ENCODE measurements at regions not wholly inside any gene's neighbourhood (a gene's known extent, or its start where the extent isn't known, plus 50 kb on each side); places are given as distances from the start of the nearest gene placed in this dataset.
"Not testable (repeated sequence)": the region's sequence is repeated elsewhere in the genome, so short reads cannot be mapped to it uniquely, and the experiment has no call there.

DNA sequence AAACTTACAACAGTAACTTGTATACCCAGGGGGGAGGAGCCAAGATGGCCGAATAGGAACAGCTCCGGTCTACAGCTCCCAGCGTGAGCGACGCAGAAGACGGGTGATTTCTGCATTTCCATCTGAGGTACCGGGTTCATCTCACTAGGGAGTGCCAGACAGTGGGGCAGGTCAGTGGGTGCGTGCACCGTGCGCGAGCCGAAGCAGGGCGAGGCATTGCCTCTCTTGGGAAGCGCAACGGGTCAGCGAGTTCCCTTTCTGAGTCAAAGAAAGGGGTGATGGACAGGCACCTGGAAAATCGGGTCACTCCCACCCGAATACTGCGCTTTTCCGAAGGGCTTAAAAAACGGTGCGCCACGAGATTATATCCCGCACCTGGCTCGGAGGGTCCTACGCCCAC is 278.8 kb downstream of the FAM47B start:
- in situ Hi-C loops (cut with MboI; ENCODE audit: low sequenced_read_pairs); H3K9me3 ChIP-seq; H3K36me3 ChIP-seq (replicated peaks); H3K4me3 ChIP-seq; H3K4me1 ChIP-seq; DNase-seq (ENCODE audit: low spot score in 2 of 2); H3K27me3 ChIP-seq (ENCODE audit: low read depth): not testable (repeated sequence)

- no peaks in the 10 kb centered on the region for H3K9me3 ChIP-seq
- no peaks in the 10 kb centered on the region for H3K36me3 ChIP-seq (replicated peaks)
- H3K27me3 ChIP-seq (ENCODE audit: low read depth): no peaks in the 10 kb centered on the region
- in situ Hi-C loops (cut with MboI; ENCODE audit: low sequenced_read_pairs): no loop called here
- no peaks in the 10 kb centered on the region for H3K4me1 ChIP-seq
- no peak overlapping the region for H3K4me3 ChIP-seq
- no peak for DNase-seq (ENCODE audit: low spot score in 2 of 2)
Measured at GRCh38 chrX:35244088-35244741, 301.6 kb downstream of the FAM47B start.

DNA sequence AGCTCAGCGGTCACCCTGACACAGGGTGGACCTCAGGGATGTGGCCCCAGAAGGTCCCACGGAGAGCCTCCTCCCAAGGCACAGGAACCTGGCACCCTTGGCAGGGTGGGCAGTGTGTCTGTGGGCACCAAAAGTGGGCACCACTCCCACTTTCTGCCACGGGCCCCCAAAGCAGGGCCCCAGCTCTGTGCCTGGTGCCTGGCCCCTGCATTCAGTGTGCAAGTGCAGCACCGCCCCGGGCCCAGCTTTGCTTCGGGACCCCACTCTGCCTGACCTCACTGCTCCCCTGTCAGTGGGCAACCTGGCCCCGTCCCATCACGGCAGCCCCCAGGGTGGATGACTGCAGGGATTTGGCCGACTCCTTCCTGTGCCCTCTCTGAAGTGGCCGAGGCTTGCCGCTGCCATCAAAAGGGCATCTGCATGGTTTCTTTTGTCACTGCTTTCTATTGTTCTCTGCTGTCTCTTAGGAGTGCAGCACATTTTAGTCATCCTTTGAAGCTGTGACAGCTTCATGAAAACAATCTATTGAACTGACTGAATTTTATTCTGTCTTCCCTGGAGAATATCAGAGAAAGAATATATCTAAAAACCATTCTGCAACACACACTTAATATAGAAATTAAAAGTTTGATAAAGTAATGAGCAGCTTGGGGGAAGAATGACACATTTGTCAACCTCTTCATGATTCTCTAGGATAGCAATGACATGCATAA is 302.4 kb downstream of the FAM47B start:
- H3K27me3 ChIP-seq (ENCODE audit: low read depth): no peaks in the 10 kb centered on the region
- no peaks in the 10 kb centered on the region for H3K36me3 ChIP-seq (replicated peaks)
- no peaks in the 10 kb centered on the region for H3K4me1 ChIP-seq
- H3K4me3 ChIP-seq: no peak overlapping the region
- in situ Hi-C loops (cut with MboI; ENCODE audit: low sequenced_read_pairs): no loop called here
- DNase-seq (ENCODE audit: low spot score in 2 of 2): no peak
- H3K9me3 ChIP-seq: no peaks in the 10 kb centered on the region; the same call in 1 of the 2 replicates

- no peak for DNase-seq (ENCODE audit: low spot score in 2 of 2)
- no peaks in the 10 kb centered on the region for H3K27me3 ChIP-seq (ENCODE audit: low read depth)
- no peaks in the 10 kb centered on the region; the same call in 1 of the 2 replicates for H3K9me3 ChIP-seq
- no peaks in the 10 kb centered on the region for H3K4me1 ChIP-seq
- no peaks in the 10 kb centered on the region for H3K36me3 ChIP-seq (replicated peaks)
- in situ Hi-C loops (cut with MboI; ENCODE audit: low sequenced_read_pairs): no loop called here
- H3K4me3 ChIP-seq: no peak overlapping the region
Measured at GRCh38 chrX:35251226-35251625, 308.6 kb downstream of the FAM47B start.

- in situ Hi-C loops (cut with MboI; ENCODE audit: low sequenced_read_pairs): no loop called here
- H3K36me3 ChIP-seq (replicated peaks): no peaks in the 10 kb centered on the region
- no peak for DNase-seq (ENCODE audit: low spot score in 2 of 2)
- no peaks in the 10 kb centered on the region for H3K27me3 ChIP-seq (ENCODE audit: low read depth)
- H3K4me1 ChIP-seq: no peaks in the 10 kb centered on the region
- H3K9me3 ChIP-seq: no peaks in the 10 kb centered on the region
- H3K4me3 ChIP-seq: no peak overlapping the region
Measured at GRCh38 chrX:35276115-35276514, 333.5 kb downstream of the FAM47B start.

- Histone ChIP-seq H3K4me1 (no peaks in the 10 kb centered on the region), H3K4me3 (no peak overlapping the region), H3K9me3 (no peaks in the 10 kb centered on the region), H3K36me3 (replicated peaks) (no peaks in the 10 kb centered on the region), H3K27me3 (ENCODE audit: low read depth) (no peaks in the 10 kb centered on the region)
- DNase-seq (ENCODE audit: low spot score in 2 of 2): no peak
- in situ Hi-C loops (cut with MboI; ENCODE audit: low sequenced_read_pairs): no loop called here
Measured at GRCh38 chrX:35285289-35285962, 342.8 kb downstream of the FAM47B start.

DNA sequence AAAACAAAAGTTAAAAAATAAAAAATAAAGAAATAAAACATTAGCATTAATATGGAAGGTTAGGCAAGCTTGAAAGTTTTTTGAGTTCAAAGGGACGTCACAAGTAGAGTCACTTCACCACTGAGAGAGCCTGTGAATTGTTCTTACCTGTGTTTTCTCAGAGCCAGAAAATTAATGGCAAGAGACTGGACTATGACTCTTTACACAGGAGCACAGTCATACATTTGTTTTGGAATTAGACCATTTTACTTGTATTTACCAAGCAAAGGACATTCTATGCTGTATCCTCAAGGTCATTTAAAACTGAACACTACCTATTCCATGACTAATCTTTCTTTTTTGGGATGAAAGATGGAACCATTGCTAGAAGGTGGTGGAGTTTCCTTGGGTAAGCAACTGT is 346.1 kb downstream of the FAM47B start:
- Histone ChIP-seq H3K27me3 (ENCODE audit: low read depth) (no peaks in the 10 kb centered on the region), H3K4me1 (no peaks in the 10 kb centered on the region), H3K36me3 (replicated peaks) (no peaks in the 10 kb centered on the region), H3K4me3 (no peak overlapping the region), H3K9me3 (no peaks in the 10 kb centered on the region)
- in situ Hi-C loops (cut with MboI; ENCODE audit: low sequenced_read_pairs): no loop called here
- DNase-seq (ENCODE audit: low spot score in 2 of 2): no peak

GRCh38 chrX:35289952-35290351 is 347.4 kb downstream of the FAM47B start:
- H3K4me1 ChIP-seq: no peaks in the 10 kb centered on the region
- H3K27me3 ChIP-seq (ENCODE audit: low read depth): no peaks in the 10 kb centered on the region
- H3K4me3 ChIP-seq: no peak overlapping the region
- DNase-seq (ENCODE audit: low spot score in 2 of 2): no peak
- H3K36me3 ChIP-seq (replicated peaks): no peaks in the 10 kb centered on the region
- H3K9me3 ChIP-seq: no peaks in the 10 kb centered on the region
- in situ Hi-C loops (cut with MboI; ENCODE audit: low sequenced_read_pairs): no loop called here

DNA sequence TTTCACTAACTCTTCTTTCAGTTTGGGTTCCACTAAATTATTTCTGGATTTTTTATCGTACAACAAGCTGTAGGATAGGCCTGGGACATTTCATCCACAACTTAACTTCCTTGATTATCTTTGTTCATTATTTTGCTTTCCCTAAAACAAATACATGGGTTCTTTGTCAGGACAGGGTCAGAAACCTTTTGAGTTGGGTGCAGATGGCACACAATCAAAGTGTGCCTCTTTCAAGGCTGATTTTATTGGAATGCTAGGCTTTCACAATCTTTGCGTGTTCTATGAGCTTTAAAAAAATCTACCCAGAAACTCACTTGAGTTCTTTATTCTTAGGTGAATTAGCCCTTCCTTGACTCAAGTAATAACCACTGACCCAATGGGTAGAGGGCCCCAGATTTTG is 348.4 kb downstream of the FAM47B start:
- in situ Hi-C loops (cut with MboI; ENCODE audit: low sequenced_read_pairs): no loop called here
- no peak overlapping the region for H3K4me3 ChIP-seq
- no peak for DNase-seq (ENCODE audit: low spot score in 2 of 2)
- H3K36me3 ChIP-seq (replicated peaks): no peaks in the 10 kb centered on the region
- H3K27me3 ChIP-seq (ENCODE audit: low read depth): no peaks in the 10 kb centered on the region
- H3K4me1 ChIP-seq: no peaks in the 10 kb centered on the region
- no peaks in the 10 kb centered on the region for H3K9me3 ChIP-seq

- DNase-seq (ENCODE audit: low spot score in 2 of 2): no peak
- Histone ChIP-seq H3K4me3 (no peak overlapping the region), H3K27me3 (ENCODE audit: low read depth) (no peaks in the 10 kb centered on the region), H3K36me3 (replicated peaks) (no peaks in the 10 kb centered on the region), H3K4me1 (no peaks in the 10 kb centered on the region), H3K9me3 (no peaks in the 10 kb centered on the region)
- in situ Hi-C loops (cut with MboI; ENCODE audit: low sequenced_read_pairs): no loop called here
Measured at GRCh38 chrX:35292522-35292921, 349.9 kb downstream of the FAM47B start.

DNA sequence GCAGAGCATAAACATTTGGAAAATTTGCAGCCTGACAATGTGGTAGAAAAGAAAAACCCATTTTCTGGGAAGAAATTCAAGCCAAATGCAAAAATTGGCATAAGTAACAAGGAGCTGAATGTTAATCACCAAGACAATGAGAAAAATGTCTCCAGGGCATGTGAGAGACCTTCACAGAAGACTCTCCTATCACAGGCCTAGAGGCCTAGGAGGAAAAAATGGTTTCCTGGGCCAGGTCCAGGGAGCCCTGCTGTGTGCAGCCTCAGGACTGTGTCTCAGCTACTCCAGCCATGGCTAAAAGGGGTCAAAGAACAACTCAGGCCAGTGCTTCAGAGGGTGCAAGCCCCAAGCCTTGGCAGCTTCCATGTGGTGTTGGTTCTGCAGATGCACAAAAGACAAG is 362.4 kb downstream of the FAM47B start:
- H3K27me3 ChIP-seq (ENCODE audit: low read depth); H3K4me3 ChIP-seq; DNase-seq (ENCODE audit: low spot score in 2 of 2); H3K9me3 ChIP-seq; in situ Hi-C loops (cut with MboI; ENCODE audit: low sequenced_read_pairs); H3K4me1 ChIP-seq; H3K36me3 ChIP-seq (replicated peaks): not testable (repeated sequence)

GRCh38 chrX:35339796-35340195 is 397.2 kb downstream of the FAM47B start:
- Histone ChIP-seq H3K4me1 (no peaks in the 10 kb centered on the region), H3K9me3 (no peaks in the 10 kb centered on the region), H3K4me3 (no peak overlapping the region), H3K36me3 (replicated peaks) (no peaks in the 10 kb centered on the region), H3K27me3 (ENCODE audit: low read depth) (no peaks in the 10 kb centered on the region)
- in situ Hi-C loops (cut with MboI; ENCODE audit: low sequenced_read_pairs): no loop called here
- DNase-seq (ENCODE audit: low spot score in 2 of 2): no peak

DNA sequence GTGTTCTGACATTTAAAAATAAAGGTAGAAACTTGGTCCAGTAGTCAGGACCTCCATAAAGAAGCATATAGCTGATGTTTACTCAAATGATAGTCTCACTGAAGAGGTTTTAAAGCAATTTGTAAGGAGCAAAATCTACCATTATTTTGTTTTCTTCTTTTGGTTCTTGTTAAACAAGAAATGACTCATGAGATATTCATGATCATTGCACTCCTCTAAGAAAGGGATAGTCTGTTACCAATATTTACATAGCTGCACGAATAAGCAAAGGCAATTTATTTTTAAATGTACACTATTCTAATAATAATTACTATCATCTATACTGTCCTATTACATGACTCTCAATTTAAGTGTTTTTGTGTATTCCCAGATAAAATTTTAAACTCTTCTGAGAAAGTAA is 397.9 kb downstream of the FAM47B start:
- no peaks in the 10 kb centered on the region for H3K27me3 ChIP-seq (ENCODE audit: low read depth)
- in situ Hi-C loops (cut with MboI; ENCODE audit: low sequenced_read_pairs): no loop called here

GRCh38 chrX:35351212-35351611 is 408.6 kb downstream of the FAM47B start:
- H3K9me3 ChIP-seq: no peaks in the 10 kb centered on the region
- no peak for DNase-seq (ENCODE audit: low spot score in 2 of 2)
- H3K36me3 ChIP-seq (replicated peaks): no peaks in the 10 kb centered on the region
- in situ Hi-C loops (cut with MboI; ENCODE audit: low sequenced_read_pairs): no loop called here
- H3K4me3 ChIP-seq: no peak overlapping the region
- H3K4me1 ChIP-seq: no peaks in the 10 kb centered on the region
- no peaks in the 10 kb centered on the region for H3K27me3 ChIP-seq (ENCODE audit: low read depth)

More for the DNA sequence above, 397.9 kb downstream of the FAM47B start:
- Histone ChIP-seq H3K4me1 (no peaks in the 10 kb centered on the region), H3K36me3 (replicated peaks) (no peaks in the 10 kb centered on the region), H3K9me3 (no peaks in the 10 kb centered on the region), H3K4me3 (no peak overlapping the region)
- DNase-seq (ENCODE audit: low spot score in 2 of 2): no peak

Data from HAP-1 (cell line).